GM19025 (cell line): ENCODE measurements at regions not wholly inside any gene's neighbourhood (a gene's known extent, or its start where the extent isn't known, plus 50 kb on each side); places are given as distances from the start of the nearest gene placed in this dataset.
"Not testable (repeated sequence)": the region's sequence is repeated elsewhere in the genome, so short reads cannot be mapped to it uniquely, and the experiment has no call there.

ENCODE experiments used
- ATAC-seq: cut with Tn5 transposase; IDR thresholded peaks from one replicate; pipeline ENCODE4 v1.9.1; 2021; ENCODE audit warnings: mild to moderate bottlenecking, low read depth, moderate library complexity; ENCODE audit not compliant: unreplicated experiment

- no peak for ATAC-seq
Observed at GRCh38 chr6:93894521-93894920, 475.2 kb upstream of the EPHA7 start.

GRCh38 chr6:93889713-93890112 lies 470.4 kb upstream of the EPHA7 start:
- ATAC-seq, result no peak

- no peak for ATAC-seq
Observed at GRCh38 chr6:93886416-93886815, 467.1 kb upstream of the EPHA7 start.

- no peak for ATAC-seq
Observed at GRCh38 chr6:93859971-93860370, 440.6 kb upstream of the EPHA7 start.

DNA sequence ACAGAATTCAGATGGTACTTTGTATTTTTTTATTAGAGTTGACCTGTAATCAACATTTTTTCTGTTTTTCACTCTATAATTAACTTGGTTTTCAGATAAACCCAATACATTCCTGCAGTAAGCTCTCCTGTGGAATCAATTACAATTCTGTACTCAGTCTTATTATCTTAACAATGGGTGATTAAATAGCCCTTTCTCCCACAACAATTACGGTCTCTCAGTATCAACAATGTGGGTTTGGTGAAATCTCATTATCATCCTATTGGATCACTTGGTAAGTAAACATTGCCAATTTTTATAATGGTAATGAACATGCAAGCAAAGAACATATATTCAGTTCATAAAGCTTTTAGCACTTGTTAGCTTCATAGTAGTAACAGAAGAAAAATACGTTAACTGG lies 438.9 kb upstream of the EPHA7 start:
- no peak for ATAC-seq

DNA sequence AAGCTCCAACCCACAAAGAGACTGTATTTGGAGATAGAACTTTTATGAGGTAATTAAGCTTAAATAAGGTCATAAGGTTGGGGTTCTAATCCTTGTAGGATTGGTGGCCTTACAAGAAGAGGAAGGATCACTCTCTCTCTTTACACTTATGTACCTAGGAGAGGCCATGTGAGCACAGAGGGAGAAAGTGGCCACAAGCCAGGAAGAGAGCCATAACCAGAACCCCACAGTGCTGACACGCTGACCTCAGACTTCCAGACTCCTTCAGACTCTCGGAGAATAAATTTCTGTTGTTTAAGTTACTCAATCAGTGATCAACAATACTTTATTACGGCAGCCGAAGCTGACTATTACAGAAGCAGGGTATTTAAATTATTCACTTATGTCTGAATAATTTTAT lies 430.5 kb upstream of the EPHA7 start:
- no peak for ATAC-seq

DNA sequence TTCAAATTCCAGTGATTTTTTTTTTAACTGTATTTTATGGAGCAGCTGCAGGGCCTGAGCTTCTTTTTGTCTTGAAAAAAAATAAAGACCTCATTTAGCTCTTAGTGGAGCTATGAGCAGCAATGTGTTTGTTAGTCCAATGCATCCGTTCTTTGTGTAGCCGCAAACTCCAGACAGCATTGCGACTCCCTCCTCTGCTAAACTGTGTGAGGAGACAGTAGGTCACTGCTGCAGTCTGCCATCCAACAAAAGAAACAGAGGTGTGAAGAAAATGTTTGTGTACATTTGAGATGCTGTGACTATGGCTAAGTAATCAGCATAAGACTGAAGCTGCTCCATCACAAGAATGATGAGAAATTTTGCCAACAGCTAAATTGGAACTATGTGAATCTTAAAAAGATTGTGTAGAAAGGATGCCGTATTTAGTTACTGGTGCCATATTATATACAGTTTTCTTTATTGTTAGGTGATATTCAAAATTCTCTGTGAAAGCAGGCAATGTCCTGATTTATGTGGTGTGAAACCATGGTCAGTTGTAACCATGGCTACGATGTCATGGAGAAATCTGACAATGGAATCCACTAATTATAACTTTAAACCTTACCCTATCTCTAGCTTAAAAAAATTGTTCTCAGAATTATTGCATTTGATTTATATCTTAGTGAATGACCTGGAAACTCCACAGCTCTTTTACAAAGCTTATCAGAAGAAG lies 428.8 kb upstream of the EPHA7 start:
- no peak for ATAC-seq

DNA sequence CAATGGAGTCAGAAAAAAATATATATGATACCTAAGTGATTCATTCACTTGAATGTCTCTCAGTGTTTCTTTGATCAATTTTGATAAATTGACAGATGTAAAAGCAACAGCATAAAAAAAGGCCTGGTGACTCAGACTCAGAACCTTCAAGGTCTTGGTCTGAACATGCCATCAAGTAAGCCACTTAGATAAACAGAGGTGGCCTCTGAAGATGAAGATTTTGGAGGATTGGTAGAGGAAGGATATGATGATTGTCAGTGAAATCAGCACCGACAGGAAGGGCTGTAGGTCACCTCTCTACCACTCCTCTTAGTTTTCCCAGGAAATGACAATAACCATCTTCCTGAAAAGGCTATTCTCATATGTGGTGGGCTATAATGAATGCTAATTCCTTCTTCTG lies 422.8 kb upstream of the EPHA7 start:
- no peak for ATAC-seq

DNA sequence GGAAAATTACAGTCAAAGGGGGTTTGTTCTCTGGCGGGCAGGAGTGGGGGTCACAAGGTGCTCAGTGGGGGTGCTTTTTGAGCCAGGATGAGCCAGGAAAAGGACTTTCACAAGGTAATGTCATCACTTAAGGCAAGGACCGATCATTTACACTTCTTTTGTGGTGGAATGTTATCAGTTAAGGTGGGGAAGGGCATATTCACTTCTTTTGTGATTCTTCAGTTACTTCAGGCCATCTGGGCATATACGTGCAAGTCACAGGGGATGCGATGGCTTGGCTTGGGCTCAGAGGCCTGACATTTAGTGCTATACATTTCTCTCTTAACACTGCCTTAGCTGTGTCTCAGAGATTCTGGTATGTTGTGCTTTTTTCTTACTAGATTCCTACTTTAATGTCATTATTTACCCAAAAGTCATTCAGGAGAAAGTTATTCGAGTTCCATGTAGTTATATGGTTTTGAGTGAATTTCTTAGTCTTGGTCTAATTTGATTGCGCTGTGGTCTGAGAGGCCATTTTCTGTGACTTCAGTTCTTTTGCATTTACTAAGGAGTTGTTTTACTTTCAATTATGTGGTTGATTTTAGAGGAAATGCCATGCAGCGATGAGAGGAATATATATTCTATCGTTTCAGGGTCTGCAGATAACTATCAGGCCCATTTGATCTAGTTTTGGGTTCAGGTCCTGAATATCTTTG lies 416.2 kb upstream of the EPHA7 start:
- ATAC-seq, result not testable (repeated sequence)

DNA sequence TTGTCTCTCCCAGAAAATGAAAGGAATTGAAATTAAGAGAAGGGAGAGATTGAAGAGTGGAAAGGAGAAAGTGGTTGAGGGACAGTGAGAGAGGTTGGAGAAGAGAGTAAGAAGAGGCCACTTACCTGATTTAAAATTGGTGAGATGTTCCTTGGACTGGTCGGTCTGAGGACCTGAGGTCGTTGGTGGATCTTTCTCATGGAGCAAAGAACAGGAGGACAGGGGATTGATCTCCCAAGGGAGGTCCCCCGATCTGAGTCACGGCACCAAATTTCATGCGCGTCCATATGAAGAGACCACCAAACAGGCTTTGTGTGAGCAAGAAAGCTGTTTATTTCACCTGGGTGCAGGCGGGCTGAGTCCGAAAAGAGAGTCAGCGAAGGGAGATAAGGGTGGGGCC lies 415.7 kb upstream of the EPHA7 start:
- ATAC-seq, result not testable (repeated sequence)

GRCh38 chr6:93833326-93833725 lies 414.0 kb upstream of the EPHA7 start:
- not testable (repeated sequence) for ATAC-seq

- not testable (repeated sequence) for ATAC-seq
Observed at GRCh38 chr6:93829757-93830156, 410.4 kb upstream of the EPHA7 start.

DNA sequence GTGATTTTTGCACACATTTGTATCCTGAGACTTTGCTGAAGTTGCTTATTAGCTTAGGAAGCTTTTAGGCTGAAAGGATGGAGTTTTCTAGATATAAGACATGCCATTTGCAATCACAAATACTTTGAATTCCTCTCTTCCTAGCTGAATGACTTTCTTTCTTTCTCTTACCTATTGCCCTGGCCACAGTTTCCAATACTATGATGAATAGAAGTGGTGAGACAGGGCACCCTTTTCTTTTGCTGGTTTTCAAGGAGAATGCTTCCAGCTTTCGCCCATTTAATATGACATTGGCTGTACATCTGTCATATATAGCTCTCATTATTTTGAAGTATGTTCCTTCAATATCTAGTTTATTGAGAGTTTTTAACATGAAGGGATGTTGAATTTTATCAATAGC lies 409.6 kb upstream of the EPHA7 start:
- no peak for ATAC-seq

GRCh38 chr6:93828553-93828952 lies 409.2 kb upstream of the EPHA7 start:
- ATAC-seq, result no peak

GRCh38 chr6:93827728-93828127 lies 408.4 kb upstream of the EPHA7 start:
- ATAC-seq, result no peak

DNA sequence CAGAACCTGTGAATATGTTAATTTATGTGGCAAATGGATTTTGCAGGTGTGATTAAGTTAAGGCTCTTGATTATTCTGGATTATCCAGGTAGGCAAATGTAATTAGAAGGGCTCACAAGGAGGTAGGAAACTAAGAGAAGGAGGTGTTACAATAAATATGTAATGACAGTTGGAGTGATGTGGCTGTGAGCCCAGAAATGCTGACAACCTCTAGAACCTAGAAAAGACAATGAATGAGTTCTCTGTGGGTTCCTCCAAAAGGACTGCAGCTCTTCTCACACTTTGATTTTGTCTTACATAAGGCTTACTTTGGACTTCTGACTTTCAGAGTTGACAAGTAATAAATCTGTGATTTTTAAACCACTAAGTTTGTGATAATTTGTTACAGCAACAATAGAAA lies 406.6 kb upstream of the EPHA7 start:
- no peak for ATAC-seq

GRCh38 chr6:93823489-93823888 lies 404.1 kb upstream of the EPHA7 start:
- ATAC-seq, result no peak

- ATAC-seq, result no peak
Observed at GRCh38 chr6:93822434-93823265, 403.3 kb upstream of the EPHA7 start.

DNA sequence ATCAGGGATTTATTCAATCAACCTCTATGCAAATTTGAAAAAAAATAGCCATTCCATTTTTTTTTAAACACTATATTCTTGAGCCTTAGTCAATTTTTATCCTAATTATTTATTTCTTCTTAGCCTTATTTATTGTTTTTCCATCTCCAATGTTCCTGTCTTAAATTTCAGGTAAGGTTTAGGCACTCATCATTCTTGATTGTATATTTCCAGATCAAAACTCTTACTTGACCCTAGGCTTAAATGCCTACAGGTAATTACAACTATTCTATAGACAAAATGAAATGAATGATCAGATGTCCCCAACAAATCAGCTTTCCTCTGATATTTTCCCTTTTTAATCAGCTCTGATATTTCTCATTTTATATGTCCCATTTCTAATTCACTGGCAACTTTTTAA lies 402.6 kb upstream of the EPHA7 start:
- ATAC-seq, result no peak

GRCh38 chr6:93820465-93821082 lies 401.2 kb upstream of the EPHA7 start:
- no peak for ATAC-seq

GRCh38 chr6:93819189-93819588 lies 399.8 kb upstream of the EPHA7 start:
- no peak for ATAC-seq
